Umbilical cord (tissue), 1 donor: ENCODE measurements at regions not wholly inside any gene's neighbourhood (a gene's known extent, or its start where the extent isn't known, plus 50 kb on each side); places are given as distances from the start of the nearest gene placed in this dataset.

Source experiments
- DNase-seq: peaks from one replicate; pipeline ENCODE4 v3.0.0-alpha.2; 2015; ENCODE audit warnings: low spot score

GRCh38 chr7:52150952-52151351, 834.3 kb upstream of the COBL start:
- no peak for DNase-seq

DNA sequence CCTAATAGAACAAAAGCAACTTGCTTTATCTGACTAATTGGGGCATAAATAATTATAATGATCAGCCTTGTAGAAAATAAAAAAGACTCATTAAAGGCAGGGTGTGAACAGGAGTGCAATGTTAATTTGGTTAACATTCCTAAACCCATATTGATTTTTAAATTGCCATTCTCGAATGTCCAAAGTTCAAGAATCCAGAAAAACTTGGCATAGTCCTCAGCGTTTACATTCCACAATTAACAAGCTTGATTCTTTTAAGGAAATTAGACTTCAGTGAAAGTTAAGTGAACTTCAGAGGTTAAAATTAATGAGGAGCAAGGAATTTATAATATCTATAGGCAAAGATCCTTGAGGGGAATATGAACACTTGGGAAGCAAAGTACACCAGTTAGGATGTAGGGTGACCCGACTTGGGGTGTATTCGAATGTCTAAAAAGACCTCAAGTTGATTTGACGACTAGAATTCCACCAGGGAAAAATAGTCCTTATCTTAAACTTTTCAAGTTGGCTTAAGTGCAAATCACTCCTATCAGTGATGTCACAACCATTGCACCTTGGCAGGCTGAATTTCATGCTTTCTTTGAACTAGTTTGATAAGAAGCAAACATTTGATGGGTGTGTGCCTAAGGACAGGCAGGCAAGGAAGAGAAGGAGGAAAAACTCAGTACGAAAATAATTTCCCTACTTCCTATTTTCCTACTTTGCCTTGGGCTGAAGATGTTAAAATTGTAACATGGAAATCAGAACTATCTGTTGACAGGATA, 830.4 kb upstream of the COBL start:
- DNase-seq = no peak

GRCh38 chr7:52143219-52143618, 826.6 kb upstream of the COBL start:
- no peak for DNase-seq

DNA sequence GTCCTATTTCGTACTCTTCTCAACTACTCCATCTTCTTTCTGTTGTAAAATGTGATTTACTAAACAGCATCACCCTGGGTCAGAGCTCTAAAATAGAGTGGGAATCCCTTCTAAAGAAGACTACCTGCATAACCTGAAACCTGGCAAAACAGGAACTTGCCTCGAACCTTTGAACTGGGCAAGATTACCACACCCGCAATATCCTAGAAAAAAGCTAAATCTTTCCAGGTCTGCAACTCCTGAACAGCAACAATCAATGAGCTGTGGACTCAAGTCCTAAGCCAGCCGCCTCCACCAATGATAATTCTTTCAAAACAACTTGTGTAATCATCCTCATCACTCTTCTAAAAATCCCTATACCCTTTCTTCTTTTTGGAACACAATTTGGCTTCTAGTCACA, 824.2 kb upstream of the COBL start:
- no peak for DNase-seq

GRCh38 chr7:52135403-52135802, 818.8 kb upstream of the COBL start:
- no peak for DNase-seq

DNA sequence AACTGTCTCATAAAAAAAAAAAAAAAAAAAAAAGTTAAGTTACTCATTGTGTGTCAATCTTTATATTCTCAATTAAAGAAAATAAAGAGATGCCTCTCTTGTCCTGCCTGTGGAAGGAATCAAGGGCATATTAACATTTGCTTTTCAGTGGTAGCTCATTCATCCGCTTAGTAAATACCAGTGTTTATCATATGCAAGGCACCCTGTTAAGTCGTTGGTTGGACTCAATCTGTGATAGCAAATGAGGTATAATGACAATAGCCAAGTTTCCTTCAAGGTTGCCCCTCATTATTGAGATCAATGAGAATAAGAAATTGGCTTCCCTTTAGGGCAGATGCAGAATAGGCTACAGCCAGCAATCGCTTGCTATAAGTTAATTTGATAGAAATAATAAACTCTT, 812.7 kb upstream of the COBL start:
- no peak for DNase-seq

GRCh38 chr7:52120912-52121311, 804.3 kb upstream of the COBL start:
- peak; percentile 63 for DNase-seq

GRCh38 chr7:52119537-52119936, 802.9 kb upstream of the COBL start:
- DNase-seq = no peak

DNA sequence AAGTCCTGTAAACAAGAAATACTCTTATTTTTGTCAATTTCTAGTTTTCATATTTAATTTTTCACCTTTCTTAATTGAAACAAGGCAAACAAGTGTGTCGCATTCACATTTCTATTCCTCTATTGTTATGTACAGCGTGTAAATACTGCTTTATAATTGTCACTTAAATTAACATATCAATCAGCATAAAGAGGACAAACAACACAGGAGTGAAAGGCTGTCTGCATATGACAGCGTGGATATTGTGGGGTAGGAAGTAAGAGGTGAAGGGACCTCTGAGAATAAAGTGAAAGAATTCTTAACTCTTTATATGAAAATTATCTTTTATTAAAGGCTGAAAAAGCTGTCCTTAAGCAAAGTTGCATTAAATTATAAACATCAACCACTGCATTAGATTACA, 797.9 kb upstream of the COBL start:
- DNase-seq = no peak

GRCh38 chr7:52114056-52114455, 797.4 kb upstream of the COBL start:
- DNase-seq = peak; percentile 37

GRCh38 chr7:52107355-52107754, 790.7 kb upstream of the COBL start:
- no peak for DNase-seq

DNA sequence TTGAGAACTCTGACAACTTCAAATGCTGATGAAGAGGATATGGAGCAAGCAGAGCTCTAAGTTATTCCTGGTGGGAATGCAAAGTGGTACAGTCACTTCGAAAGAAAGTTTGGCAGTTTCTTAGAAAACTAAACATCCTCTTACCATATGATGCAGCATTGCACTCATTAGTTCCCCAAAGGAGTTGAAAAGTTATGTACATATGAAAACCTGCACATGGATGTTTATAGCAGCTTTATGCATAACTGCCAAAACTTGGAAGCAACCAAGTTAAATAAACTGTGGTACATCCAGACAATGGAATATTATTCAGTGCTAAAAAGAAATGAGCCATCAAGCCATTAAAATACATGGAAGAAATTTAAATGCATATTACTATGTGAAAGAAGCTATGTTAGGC, 779.3 kb upstream of the COBL start:
- DNase-seq = no peak

DNA sequence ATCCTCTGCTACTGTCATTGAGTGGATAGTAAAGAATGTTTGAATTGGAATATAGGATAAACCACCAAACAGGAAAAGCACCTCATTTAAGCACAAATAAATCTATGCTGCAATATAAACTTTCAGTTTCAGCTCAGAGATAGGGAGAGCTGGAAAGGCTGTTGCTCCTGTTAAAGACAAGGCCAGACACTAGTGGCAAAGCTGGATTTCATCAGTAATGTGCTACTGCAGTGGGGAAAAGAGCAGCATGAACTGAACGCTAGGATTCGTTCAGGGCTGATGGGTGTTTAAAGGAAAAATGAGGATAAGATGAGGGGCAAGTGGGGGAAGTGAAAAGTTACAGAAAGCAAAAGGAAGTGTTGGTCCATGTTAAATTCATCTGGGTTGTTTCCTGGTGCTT, 775.4 kb upstream of the COBL start:
- DNase-seq = no peak

DNA sequence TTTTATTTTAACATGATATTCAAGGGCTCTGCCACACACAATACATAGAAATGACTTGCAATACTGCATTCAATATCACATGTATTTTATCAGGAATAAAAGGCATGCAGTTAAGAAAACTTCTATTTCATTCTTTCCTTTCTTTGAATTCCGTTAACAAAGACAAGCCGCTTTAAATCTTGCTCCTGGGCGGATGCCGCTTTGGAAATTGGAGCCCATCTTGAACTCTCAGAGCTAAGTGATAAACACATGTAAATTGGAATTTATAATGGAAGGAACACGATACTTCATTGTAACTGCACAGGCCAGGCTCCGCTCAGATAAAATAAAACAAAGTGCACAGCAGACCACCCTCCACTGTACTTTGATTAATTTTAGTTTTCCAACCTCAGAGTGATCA, 774.5 kb upstream of the COBL start:
- DNase-seq = no peak

DNA sequence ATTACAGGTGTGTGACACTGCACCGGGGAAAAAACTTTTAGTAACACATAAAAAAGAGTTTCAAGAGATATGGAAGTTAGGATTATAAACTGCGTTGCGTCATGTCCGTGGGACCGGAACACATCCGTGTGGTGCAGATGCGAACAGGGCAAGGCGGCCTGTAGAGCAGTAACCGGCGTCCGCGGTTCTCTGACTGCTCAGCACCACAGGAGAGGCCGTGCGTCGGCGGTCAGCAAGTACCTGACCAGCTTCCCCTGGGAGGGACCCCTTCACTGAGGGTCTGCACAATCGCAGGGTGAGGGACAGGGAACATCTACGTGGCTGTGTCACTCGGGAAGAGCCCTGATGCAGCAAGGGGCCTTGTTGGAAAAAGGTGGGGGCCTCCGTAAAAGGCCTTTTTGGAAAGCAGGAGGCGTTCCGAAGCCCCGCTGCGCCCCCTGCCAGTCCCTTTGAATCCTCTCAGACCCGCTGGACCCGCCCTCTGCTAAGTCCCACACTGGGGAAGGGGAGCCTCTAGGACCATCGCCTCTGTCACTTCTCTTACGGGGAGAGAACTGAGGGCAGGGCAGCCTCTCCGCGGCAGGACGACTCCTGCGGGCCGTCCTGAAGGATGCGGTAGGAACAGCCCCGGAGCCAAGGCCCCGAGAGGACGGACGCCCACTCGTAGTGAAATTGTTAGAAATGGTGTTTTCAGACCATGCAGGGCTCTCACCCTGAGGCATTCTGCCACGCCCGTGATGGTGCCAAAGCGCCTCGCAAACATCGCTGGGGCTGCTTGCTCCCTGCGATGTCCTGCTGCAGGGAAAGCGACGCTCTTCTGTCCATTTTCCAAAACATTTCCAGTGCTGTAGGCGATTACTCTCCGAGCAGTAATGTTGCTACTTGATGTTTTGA, 771.6 kb upstream of the COBL start:
- peak; percentile 66 for DNase-seq

GRCh38 chr7:52085610-52086009, 769.0 kb upstream of the COBL start:
- no peak for DNase-seq

DNA sequence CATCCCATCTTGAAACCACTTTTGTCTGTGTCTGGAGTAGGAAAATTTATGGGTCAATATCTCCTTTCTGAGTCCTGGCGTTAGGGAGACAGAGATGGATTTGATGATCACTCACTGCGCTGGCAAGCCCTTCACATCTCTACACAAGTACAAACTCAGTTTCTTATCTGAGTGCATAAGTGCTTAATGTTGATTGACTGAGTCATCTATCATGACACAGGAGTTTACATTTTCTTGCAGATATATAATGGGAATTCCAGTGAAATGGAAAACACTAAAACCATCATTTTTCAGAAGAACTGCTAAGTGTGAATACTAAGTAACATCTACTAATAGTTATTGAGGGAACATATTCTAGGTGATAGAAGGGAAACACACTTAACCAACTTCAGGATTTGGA, 763.9 kb upstream of the COBL start:
- DNase-seq = peak; percentile 3

- DNase-seq = no peak
Observed at GRCh38 chr7:52079726-52080125, 763.1 kb upstream of the COBL start.

DNA sequence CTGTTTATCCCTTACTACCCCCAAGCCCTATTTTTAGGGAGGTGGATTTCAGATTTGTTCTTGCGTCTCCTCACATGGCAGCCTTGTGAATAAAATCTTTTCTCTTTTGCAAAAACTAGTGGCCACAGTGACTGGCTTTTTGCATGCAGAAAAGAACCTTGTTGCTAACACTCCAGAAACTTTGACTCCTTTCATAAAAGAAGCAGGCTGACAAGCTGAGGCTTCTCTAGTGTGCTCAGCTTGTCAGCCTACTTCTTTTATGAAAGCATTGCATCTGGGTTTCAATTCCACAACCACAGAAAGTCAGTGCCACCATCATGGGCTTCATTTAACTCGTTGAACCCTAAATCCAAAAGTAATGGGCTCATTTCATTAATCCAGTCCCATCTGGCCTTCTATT, 761.0 kb upstream of the COBL start:
- no peak for DNase-seq

DNA sequence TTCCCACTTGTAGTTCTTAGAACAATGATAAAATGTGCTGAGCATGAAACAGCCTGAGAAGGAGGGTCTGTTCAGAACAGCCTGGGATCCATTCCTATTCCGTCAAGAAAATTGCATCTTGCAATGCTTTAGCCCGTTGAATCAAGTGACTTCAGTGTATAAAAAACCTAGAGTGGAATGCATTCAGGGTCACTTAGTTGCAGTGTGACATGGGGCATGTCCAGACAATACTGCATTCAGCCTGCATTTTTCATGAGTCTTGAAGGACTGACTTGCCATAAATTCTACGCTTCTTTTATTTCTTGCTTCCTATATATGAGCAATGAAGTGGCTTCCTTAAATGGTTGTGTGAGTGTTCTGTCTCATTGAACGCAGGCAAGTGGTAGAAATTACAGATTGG, 758.3 kb upstream of the COBL start:
- DNase-seq = no peak

GRCh38 chr7:52074071-52074470, 757.5 kb upstream of the COBL start:
- no peak for DNase-seq

DNA sequence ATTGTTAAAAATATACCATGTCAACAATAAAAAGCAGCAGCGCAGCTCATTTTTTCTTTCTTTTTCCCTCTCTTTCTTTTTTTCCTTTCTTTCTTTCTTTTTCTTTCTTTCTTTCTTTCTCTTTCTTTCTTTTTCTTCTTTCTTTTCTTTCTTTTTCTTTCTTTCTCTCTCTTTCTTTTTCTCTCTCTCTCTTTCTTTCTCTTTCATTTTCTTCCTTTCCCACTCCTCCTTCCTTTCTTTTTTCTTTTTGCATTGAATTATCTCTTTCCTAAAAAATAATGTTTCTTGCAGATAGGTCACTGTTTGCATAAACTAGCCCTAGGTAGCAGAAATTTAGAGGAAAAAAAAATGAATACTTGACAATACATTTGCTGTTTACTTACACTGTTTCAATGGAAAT, 755.1 kb upstream of the COBL start:
- DNase-seq = no peak

DNA sequence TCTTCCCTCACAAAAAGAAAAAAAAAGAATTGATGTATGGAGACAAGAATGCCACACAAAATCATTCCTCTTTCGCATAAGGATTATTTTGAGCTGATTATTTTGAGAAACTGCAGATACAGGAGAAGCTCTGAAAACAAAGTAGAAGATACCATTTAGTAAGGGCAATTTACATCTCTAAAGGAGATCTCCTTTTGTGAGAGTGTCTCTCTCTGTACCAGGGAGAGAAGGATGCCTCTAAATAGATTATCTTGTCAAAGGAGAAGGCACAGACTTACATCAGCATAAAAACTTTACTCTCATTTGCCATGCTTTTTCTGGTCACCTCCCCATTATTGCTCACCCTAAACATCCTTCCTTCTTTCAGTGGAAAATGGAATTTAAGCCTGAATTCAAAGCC, 747.9 kb upstream of the COBL start:
- DNase-seq = no peak
